ENCODE measurements at regions not wholly inside any gene's neighbourhood (a gene's known extent, or its start where the extent isn't known, plus 50 kb on each side); places are given as distances from the start of the nearest gene placed in this dataset.

DNA sequence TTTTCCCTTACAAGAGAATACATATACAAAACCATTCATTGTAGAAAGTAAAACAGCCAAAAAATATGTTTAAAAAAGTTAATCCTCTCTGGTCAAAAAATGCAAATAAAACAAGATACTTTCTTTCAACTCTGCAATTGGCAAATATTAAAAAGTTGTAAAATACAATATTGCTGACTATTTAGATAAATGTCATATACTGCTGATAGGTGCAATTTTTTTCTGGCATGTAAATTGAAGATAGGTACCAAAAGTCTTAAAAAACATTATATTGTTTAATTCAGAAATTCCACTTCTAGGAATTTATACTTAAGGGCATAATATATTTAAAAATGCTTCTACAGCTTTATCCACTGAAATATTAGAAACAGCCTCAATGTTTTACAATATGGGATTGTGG is 66.4 kb upstream of the TLL1 start:
- Mint-ChIP-seq H3K4me1 (no peaks in the 10 kb centered on the region), H3K4me3 (no peak overlapping the region), H3K36me3 (no peaks in the 10 kb centered on the region), H3K27ac (no peak overlapping the region), H3K27me3 (ENCODE audit: low read depth) (no peaks in the 10 kb centered on the region), H3K9me3 (no peaks in the 10 kb centered on the region)
- TF ChIP-seq IRF2 (CRISPR knock-in tag; IDR thresholded peaks at IDR 0.05; ENCODE audit: borderline replicate concordance, low read depth) (no peak), PREB (CRISPR knock-in tag; IDR thresholded peaks at IDR 0.05; ENCODE audit: borderline replicate concordance) (no peak), TEAD4 (CRISPR knock-in tag; IDR thresholded peaks at IDR 0.05) (no peak), PRRX2 (CRISPR knock-in tag; IDR thresholded peaks at IDR 0.05) (no peak), EMX1 (CRISPR knock-in tag; IDR thresholded peaks at IDR 0.05) (no peak), E2F5 (CRISPR knock-in tag; IDR thresholded peaks at IDR 0.05) (no peak), ZNF232 (CRISPR knock-in tag; IDR thresholded peaks at IDR 0.05) (no peak), ZNF138 (CRISPR knock-in tag; conservative IDR thresholded peaks at IDR 0.05) (no peak), SP1 (CRISPR knock-in tag; conservative IDR thresholded peaks at IDR 0.05) (no peak), E2F1 (CRISPR knock-in tag; IDR thresholded peaks at IDR 0.05) (no peak), NR1H2 (CRISPR knock-in tag; IDR thresholded peaks at IDR 0.05) (no peak), FOXP1 (CRISPR knock-in tag; IDR thresholded peaks at IDR 0.05; ENCODE audit: borderline replicate concordance) (no peak), E2F4 (CRISPR knock-in tag; IDR thresholded peaks at IDR 0.05; ENCODE audit: borderline replicate concordance, low read depth) (no peak), USF2 (CRISPR knock-in tag; IDR thresholded peaks at IDR 0.05) (no peak), ZNF317 (CRISPR knock-in tag; IDR thresholded peaks at IDR 0.05; ENCODE audit: borderline replicate concordance, low read depth) (no peak)
- TF ChIP-seq, protein P1, sequence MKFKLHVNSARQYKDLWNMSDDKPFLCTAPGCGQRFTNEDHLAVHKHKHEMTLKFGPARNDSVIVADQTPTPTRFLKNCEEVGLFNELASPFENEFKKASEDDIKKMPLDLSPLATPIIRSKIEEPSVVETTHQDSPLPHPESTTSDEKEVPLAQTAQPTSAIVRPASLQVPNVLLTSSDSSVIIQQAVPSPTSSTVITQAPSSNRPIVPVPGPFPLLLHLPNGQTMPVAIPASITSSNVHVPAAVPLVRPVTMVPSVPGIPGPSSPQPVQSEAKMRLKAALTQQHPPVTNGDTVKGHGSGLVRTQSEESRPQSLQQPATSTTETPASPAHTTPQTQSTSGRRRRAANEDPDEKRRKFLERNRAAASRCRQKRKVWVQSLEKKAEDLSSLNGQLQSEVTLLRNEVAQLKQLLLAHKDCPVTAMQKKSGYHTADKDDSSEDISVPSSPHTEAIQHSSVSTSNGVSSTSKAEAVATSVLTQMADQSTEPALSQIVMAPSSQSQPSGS (CRISPR knock-in tag; IDR thresholded peaks at IDR 0.05; ENCODE audit: borderline replicate concordance, low read depth): no peak
- DNase-seq (ENCODE audit: low spot score): no peak
- ChIA-PET POLR2A (no interaction called here), CTCF (interaction anchor here (1.0 kb wide), 1 partner anchor 314 kb away, joined by 3 read pairs; no protein-coding TSS in a partner anchor)
- ATAC-seq: no peak

GRCh38 chr4:165810726-165811125 is 62.3 kb upstream of the TLL1 start:
- H3K4me1 Mint-ChIP-seq: no peaks in the 10 kb centered on the region
- 0 out of 2 replicates have a peak, but pooled peaks cover 3% of the 10 kb centered on the region for H3K9me3 Mint-ChIP-seq
- ChIA-PET CTCF (no interaction called here), POLR2A (no interaction called here)
- no peak overlapping the region for H3K4me3 Mint-ChIP-seq
- no peaks in the 10 kb centered on the region for H3K27me3 Mint-ChIP-seq (ENCODE audit: low read depth)
- DNase-seq (ENCODE audit: low spot score) (no peak), ATAC-seq (no peak)
- H3K36me3 Mint-ChIP-seq: no peaks in the 10 kb centered on the region
- no peak overlapping the region for H3K27ac Mint-ChIP-seq
- TF ChIP-seq FOXP4 (CRISPR knock-in tag; IDR thresholded peaks at IDR 0.05): no peak
- no peak for TF ChIP-seq ZNF416 (CRISPR knock-in tag; IDR thresholded peaks at IDR 0.05)
- no peak for TF ChIP-seq NFATC4 (CRISPR knock-in tag; IDR thresholded peaks at IDR 0.05)
- TF ChIP-seq ZNF263 (CRISPR knock-in tag; IDR thresholded peaks at IDR 0.05; ENCODE audit: low read depth): no peak
- no peak for TF ChIP-seq NFYB (CRISPR knock-in tag; conservative IDR thresholded peaks at IDR 0.05; ENCODE audit: low read depth)
- TF ChIP-seq ZBTB21 (CRISPR knock-in tag; IDR thresholded peaks at IDR 0.05; ENCODE audit: borderline replicate concordance): no peak
- TF ChIP-seq, protein P2, sequence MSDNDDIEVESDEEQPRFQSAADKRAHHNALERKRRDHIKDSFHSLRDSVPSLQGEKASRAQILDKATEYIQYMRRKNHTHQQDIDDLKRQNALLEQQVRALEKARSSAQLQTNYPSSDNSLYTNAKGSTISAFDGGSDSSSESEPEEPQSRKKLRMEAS (CRISPR knock-in tag; IDR thresholded peaks at IDR 0.05): no peak
- no peak for TF ChIP-seq AFF4 (CRISPR knock-in tag; IDR thresholded peaks at IDR 0.05; ENCODE audit: borderline replicate concordance)

Data from WTC11 (cell line).